GM23338 (cell line): ENCODE measurements at regions not wholly inside any gene's neighbourhood (a gene's known extent, or its start where the extent isn't known, plus 50 kb on each side); places are given as distances from the start of the nearest gene placed in this dataset.

ENCODE experiments used
- ATAC-seq: fragments of 200-7000 bp; cut with Tn5 transposase; 3 replicates; pipeline ENCODE4 v1.9.1; 2020
- DNase-seq: peaks from one replicate; pipeline ENCODE4 v3.0.0-alpha.2; 2015; ENCODE audit warnings: low spot score
- H2AFZ ChIP-seq: fragments of 200-600 bp; sonication (generic); 2 replicates; pipeline ENCODE4 v1.8.0; 2016; ENCODE audit warnings: antibody characterized with exemption, mild to moderate bottlenecking, moderate library complexity
- H3F3A ChIP-seq: fragments of 200-600 bp; sonication (generic); replicated peaks from 2 replicates; pipeline ENCODE4 v1.8.0; 2017; ENCODE audit warnings: antibody characterized with exemption, mixed run types, low read depth
- H3K27ac ChIP-seq: fragments of 200-600 bp; sonication (generic); 2 replicates; pipeline ENCODE4 v1.6.1; 2016; ENCODE audit warnings: low read depth
- H3K27me3 ChIP-seq: fragments of 200-600 bp; sonication (generic); 2 replicates; pipeline ENCODE4 v1.8.0; 2016; ENCODE audit warnings: mild to moderate bottlenecking, mixed run types, moderate library complexity; ENCODE audit not compliant: insufficient read depth
- H3K36me3 ChIP-seq: fragments of 200-600 bp; sonication (generic); 2 replicates; pipeline ENCODE4 v1.8.0; 2016; ENCODE audit warnings: mild to moderate bottlenecking; ENCODE audit not compliant: insufficient read depth
- H3K4me1 ChIP-seq: fragments of 200-600 bp; sonication (generic); 2 replicates; pipeline ENCODE4 v1.8.0; 2016; ENCODE audit warnings: mild to moderate bottlenecking, moderate library complexity; ENCODE audit not compliant: insufficient read depth
- H3K4me2 ChIP-seq: fragments of 200-600 bp; sonication (generic); 2 replicates; pipeline ENCODE4 v1.7.1; 2017; ENCODE audit warnings: mixed run types
- H3K4me3 ChIP-seq: fragments of 200-600 bp; sonication (generic); 2 replicates; pipeline ENCODE4 v1.6.1; 2016; ENCODE audit warnings: mixed run types
- H3K79me2 ChIP-seq: fragments of 200-600 bp; sonication (generic); replicated peaks from 2 replicates; pipeline ENCODE4 v1.8.0; 2017; ENCODE audit warnings: mild to moderate bottlenecking; ENCODE audit not compliant: insufficient read depth
- H3K9me2 ChIP-seq: fragments of 200-600 bp; sonication (generic); 2 replicates; pipeline ENCODE4 v1.8.0; 2017; ENCODE audit not compliant: insufficient read depth
- H4K20me1 ChIP-seq: fragments of 200-600 bp; sonication (generic); replicated peaks from 2 replicates; pipeline ENCODE4 v1.8.0; 2017; ENCODE audit warnings: mild to moderate bottlenecking; ENCODE audit not compliant: insufficient read depth
- H3K27ac Mint-ChIP-seq: 2 replicates; pipeline ENCODE4 v1.8.0; 2020; ENCODE audit warnings: inconsistent platforms, mild to moderate bottlenecking, moderate library complexity, mixed read lengths
- H3K27me3 Mint-ChIP-seq: 3 replicates; pipeline ENCODE4 v1.8.0; 2022; ENCODE audit warnings: low read depth, mild to moderate bottlenecking, moderate library complexity, mixed read lengths, inconsistent platforms; ENCODE audit not compliant: insufficient read depth, poor library complexity
- H3K36me3 Mint-ChIP-seq: 3 replicates; pipeline ENCODE4 v1.8.0; 2021; ENCODE audit warnings: low read depth, mild to moderate bottlenecking, inconsistent platforms, moderate library complexity, mixed read lengths
- H3K4me1 Mint-ChIP-seq: 3 replicates; pipeline ENCODE4 v1.8.0; 2020; ENCODE audit warnings: mild to moderate bottlenecking, inconsistent platforms, mixed read lengths
- H3K4me3 Mint-ChIP-seq: 3 replicates; pipeline ENCODE4 v1.8.0; 2021; ENCODE audit warnings: moderate library complexity, mild to moderate bottlenecking, inconsistent platforms, mixed read lengths
- H3K9me3 Mint-ChIP-seq: 3 replicates; pipeline ENCODE4 v1.8.0; 2020; ENCODE audit warnings: moderate library complexity, mild to moderate bottlenecking, inconsistent platforms, mixed read lengths
- CREB1 ChIP-seq: fragments of 250-450 bp; sonication (Bioruptor Pico); IDR thresholded peaks from 2 replicates; pipeline ENCODE4 v1.5.0; 2020; ENCODE audit warnings: low read depth, mild to moderate bottlenecking, moderate library complexity
- ETS1 ChIP-seq: IDR thresholded peaks from 2 replicates; pipeline ENCODE4 v1.6.1; 2016; ENCODE audit warnings: antibody characterized with exemption
- EZH2 ChIP-seq: fragments of 200-600 bp; sonication (generic); IDR thresholded peaks from one replicate; pipeline ENCODE4 v1.8.0; 2017; ENCODE audit warnings: antibody characterized with exemption, mild to moderate bottlenecking, low read depth; ENCODE audit not compliant: unreplicated experiment
- EZH2phosphoT487 ChIP-seq: fragments of 200-600 bp; sonication (generic); IDR thresholded peaks from one replicate; pipeline ENCODE4 v1.8.1; 2018; ENCODE audit warnings: antibody characterized with exemption; ENCODE audit not compliant: unreplicated experiment
- JUNB ChIP-seq: IDR thresholded peaks from one replicate; pipeline ENCODE4 v1.6.1; 2016; ENCODE audit warnings: antibody characterized with exemption; ENCODE audit not compliant: unreplicated experiment
- NANOG ChIP-seq: IDR thresholded peaks from 2 replicates; pipeline ENCODE4 v1.6.1; 2016; ENCODE audit warnings: antibody characterized with exemption, borderline replicate concordance
- STAT1 ChIP-seq: IDR thresholded peaks from one replicate; pipeline ENCODE4 v1.6.1; 2016; ENCODE audit warnings: antibody characterized with exemption; ENCODE audit not compliant: unreplicated experiment
- ZNF114 ChIP-seq: fragments of 250-450 bp; sonication (Bioruptor Pico); IDR thresholded peaks from 2 replicates; pipeline ENCODE4 v1.5.0; 2020; ENCODE audit warnings: mild to moderate bottlenecking, moderate library complexity
- ZNF331 ChIP-seq: fragments of 250-450 bp; sonication (Bioruptor Pico); IDR thresholded peaks from 2 replicates; pipeline ENCODE4 v1.5.0; 2020; ENCODE audit warnings: low read depth, mild to moderate bottlenecking, moderate library complexity
- TF ChIP-seq, protein P1 (sequence below): IDR thresholded peaks from one replicate; pipeline ENCODE4 v1.6.1; 2018; ENCODE audit warnings: antibody characterized with exemption; ENCODE audit not compliant: unreplicated experiment
- TF ChIP-seq, protein P2 (sequence below): fragments of 250-450 bp; sonication (Bioruptor Pico); IDR thresholded peaks from 2 replicates; pipeline ENCODE4 v1.5.0; 2020; ENCODE audit warnings: mild to moderate bottlenecking, moderate library complexity

DNA sequence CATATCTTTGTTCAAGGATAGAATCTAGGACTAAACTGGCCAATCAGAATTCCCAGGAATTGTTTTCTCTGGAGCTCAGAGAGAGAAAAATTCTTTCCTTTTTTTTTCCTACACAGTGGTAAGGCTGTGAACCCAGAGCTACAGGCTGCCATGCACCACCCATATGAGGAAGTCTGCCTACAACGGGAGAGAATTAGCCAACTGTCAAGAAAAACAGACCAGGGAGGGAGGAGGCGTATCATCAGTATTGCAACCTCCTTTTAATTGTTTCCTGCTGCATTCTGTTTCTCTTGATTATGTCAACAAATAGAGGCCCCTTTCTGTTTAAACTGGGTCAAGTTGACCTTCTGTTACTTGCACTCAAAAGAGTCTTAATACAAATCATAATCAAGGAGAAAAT is 176.5 kb upstream of the UBASH3B start:
- no peak overlapping the region for H3K27ac ChIP-seq
- no peak overlapping the region for H3K27ac Mint-ChIP-seq
- H3K4me1 Mint-ChIP-seq = no peaks in the 10 kb centered on the region

More for the DNA sequence above, 176.5 kb upstream of the UBASH3B start:
- Histone ChIP-seq H2AFZ (no peak overlapping the region), H3K9me2 (0 out of 2 replicates have a peak, but pooled peaks cover 2% of the 10 kb centered on the region), H3F3A (no peaks in the 10 kb centered on the region), H3K27me3 (no peaks in the 10 kb centered on the region), H3K4me1 (no peaks in the 10 kb centered on the region), H3K79me2 (no peaks in the 10 kb centered on the region), H3K4me2 (no peak overlapping the region), H4K20me1 (no peaks in the 10 kb centered on the region), H3K4me3 (no peak overlapping the region), H3K36me3 (no peaks in the 10 kb centered on the region)
- ATAC-seq (no peak), DNase-seq (no peak)
- no peaks in the 10 kb centered on the region for H3K27me3 Mint-ChIP-seq
- no peaks in the 10 kb centered on the region for H3K36me3 Mint-ChIP-seq
- peaks cover 5% of the 10 kb centered on the region; the same call in 1 of the 3 replicates for H3K9me3 Mint-ChIP-seq
- no peak overlapping the region for H3K4me3 Mint-ChIP-seq
- TF ChIP-seq, protein P1, sequence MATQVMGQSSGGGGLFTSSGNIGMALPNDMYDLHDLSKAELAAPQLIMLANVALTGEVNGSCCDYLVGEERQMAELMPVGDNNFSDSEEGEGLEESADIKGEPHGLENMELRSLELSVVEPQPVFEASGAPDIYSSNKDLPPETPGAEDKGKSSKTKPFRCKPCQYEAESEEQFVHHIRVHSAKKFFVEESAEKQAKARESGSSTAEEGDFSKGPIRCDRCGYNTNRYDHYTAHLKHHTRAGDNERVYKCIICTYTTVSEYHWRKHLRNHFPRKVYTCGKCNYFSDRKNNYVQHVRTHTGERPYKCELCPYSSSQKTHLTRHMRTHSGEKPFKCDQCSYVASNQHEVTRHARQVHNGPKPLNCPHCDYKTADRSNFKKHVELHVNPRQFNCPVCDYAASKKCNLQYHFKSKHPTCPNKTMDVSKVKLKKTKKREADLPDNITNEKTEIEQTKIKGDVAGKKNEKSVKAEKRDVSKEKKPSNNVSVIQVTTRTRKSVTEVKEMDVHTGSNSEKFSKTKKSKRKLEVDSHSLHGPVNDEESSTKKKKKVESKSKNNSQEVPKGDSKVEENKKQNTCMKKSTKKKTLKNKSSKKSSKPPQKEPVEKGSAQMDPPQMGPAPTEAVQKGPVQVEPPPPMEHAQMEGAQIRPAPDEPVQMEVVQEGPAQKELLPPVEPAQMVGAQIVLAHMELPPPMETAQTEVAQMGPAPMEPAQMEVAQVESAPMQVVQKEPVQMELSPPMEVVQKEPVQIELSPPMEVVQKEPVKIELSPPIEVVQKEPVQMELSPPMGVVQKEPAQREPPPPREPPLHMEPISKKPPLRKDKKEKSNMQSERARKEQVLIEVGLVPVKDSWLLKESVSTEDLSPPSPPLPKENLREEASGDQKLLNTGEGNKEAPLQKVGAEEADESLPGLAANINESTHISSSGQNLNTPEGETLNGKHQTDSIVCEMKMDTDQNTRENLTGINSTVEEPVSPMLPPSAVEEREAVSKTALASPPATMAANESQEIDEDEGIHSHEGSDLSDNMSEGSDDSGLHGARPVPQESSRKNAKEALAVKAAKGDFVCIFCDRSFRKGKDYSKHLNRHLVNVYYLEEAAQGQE = no peak
- TF ChIP-seq, protein P2, sequence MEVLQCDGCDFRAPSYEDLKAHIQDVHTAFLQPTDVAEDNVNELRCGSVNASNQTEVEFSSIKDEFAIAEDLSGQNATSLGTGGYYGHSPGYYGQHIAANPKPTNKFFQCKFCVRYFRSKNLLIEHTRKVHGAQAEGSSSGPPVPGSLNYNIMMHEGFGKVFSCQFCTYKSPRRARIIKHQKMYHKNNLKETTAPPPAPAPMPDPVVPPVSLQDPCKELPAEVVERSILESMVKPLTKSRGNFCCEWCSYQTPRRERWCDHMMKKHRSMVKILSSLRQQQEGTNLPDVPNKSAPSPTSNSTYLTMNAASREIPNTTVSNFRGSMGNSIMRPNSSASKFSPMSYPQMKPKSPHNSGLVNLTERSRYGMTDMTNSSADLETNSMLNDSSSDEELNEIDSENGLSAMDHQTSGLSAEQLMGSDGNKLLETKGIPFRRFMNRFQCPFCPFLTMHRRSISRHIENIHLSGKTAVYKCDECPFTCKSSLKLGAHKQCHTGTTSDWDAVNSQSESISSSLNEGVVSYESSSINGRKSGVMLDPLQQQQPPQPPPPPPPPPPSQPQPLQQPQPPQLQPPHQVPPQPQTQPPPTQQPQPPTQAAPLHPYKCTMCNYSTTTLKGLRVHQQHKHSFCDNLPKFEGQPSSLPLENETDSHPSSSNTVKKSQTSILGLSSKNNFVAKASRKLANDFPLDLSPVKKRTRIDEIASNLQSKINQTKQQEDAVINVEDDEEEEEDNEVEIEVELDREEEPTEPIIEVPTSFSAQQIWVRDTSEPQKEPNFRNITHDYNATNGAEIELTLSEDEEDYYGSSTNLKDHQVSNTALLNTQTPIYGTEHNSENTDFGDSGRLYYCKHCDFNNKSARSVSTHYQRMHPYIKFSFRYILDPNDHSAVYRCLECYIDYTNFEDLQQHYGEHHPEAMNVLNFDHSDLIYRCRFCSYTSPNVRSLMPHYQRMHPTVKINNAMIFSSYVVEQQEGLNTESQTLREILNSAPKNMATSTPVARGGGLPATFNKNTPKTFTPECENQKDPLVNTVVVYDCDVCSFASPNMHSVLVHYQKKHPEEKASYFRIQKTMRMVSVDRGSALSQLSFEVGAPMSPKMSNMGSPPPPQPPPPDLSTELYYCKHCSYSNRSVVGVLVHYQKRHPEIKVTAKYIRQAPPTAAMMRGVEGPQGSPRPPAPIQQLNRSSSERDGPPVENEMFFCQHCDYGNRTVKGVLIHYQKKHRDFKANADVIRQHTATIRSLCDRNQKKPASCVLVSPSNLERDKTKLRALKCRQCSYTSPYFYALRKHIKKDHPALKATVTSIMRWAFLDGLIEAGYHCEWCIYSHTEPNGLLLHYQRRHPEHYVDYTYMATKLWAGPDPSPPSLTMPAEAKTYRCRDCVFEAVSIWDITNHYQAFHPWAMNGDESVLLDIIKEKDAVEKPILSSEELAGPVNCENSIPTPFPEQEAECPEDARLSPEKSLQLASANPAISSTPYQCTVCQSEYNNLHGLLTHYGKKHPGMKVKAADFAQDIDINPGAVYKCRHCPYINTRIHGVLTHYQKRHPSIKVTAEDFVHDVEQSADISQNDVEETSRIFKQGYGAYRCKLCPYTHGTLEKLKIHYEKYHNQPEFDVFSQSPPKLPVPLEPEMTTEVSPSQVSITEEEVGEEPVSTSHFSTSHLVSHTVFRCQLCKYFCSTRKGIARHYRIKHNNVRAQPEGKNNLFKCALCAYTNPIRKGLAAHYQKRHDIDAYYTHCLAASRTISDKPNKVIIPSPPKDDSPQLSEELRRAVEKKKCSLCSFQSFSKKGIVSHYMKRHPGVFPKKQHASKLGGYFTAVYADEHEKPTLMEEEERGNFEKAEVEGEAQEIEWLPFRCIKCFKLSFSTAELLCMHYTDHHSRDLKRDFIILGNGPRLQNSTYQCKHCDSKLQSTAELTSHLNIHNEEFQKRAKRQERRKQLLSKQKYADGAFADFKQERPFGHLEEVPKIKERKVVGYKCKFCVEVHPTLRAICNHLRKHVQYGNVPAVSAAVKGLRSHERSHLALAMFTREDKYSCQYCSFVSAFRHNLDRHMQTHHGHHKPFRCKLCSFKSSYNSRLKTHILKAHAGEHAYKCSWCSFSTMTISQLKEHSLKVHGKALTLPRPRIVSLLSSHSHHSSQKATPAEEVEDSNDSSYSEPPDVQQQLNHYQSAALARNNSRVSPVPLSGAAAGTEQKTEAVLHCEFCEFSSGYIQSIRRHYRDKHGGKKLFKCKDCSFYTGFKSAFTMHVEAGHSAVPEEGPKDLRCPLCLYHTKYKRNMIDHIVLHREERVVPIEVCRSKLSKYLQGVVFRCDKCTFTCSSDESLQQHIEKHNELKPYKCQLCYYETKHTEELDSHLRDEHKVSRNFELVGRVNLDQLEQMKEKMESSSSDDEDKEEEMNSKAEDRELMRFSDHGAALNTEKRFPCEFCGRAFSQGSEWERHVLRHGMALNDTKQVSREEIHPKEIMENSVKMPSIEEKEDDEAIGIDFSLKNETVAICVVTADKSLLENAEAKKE = no peak
- no peak for TF ChIP-seq CREB1 (CRISPR knock-in tag)
- TF ChIP-seq ETS1 = no peak
- no peak for TF ChIP-seq JUNB
- TF ChIP-seq STAT1 = no peak
- TF ChIP-seq EZH2 = no peak
- no peak for TF ChIP-seq NANOG
- no peak for TF ChIP-seq ZNF331 (CRISPR knock-in tag)
- TF ChIP-seq EZH2phosphoT487 = no peak
- no peak for TF ChIP-seq ZNF114
